ENCODE measurements at regions not wholly inside any gene's neighbourhood (a gene's known extent, or its start where the extent isn't known, plus 50 kb on each side); places are given as distances from the start of the nearest gene placed in this dataset.

DNA sequence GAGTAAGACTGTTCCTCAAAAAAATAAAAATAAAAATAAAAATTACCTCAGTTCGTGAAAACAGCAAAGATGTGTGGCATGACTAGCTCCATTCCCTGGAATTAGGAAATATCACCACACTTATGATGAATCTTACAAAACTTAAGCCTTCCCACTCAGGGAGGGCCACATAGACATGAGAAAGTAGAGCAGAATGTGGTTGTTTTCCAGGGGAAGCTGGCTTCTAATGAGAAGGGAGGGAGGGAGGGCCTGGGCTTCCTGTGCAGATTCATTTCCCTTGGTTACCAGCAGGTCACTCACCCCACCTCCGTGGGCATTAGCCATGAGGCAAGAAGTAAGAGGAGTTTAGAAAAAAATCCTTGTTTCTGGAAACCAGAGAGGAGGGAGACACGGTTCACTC lies 95.9 kb upstream of the RMDN2 start:
- Histone ChIP-seq H3K27me3 (ENCODE audit: control insufficient read depth, insufficient read depth, low read length) (no peaks in the 10 kb centered on the region), H3K27ac (ENCODE audit: low read depth, low read length) (no peak overlapping the region), H3K9me3 (ENCODE audit: control insufficient read depth, insufficient read depth, low read depth, low read length) (no peaks in the 10 kb centered on the region), H3K4me3 (ENCODE audit: low read depth, low read length) (no peak overlapping the region), H3K9ac (ENCODE audit: low read length) (no peak overlapping the region), H3K36me3 (ENCODE audit: control insufficient read depth, insufficient read depth, low read length) (no peaks in the 10 kb centered on the region), H3K4me1 (ENCODE audit: control insufficient read depth, insufficient read depth, low read length) (no peaks in the 10 kb centered on the region; the same call in 1 of the 2 replicates)

DNA sequence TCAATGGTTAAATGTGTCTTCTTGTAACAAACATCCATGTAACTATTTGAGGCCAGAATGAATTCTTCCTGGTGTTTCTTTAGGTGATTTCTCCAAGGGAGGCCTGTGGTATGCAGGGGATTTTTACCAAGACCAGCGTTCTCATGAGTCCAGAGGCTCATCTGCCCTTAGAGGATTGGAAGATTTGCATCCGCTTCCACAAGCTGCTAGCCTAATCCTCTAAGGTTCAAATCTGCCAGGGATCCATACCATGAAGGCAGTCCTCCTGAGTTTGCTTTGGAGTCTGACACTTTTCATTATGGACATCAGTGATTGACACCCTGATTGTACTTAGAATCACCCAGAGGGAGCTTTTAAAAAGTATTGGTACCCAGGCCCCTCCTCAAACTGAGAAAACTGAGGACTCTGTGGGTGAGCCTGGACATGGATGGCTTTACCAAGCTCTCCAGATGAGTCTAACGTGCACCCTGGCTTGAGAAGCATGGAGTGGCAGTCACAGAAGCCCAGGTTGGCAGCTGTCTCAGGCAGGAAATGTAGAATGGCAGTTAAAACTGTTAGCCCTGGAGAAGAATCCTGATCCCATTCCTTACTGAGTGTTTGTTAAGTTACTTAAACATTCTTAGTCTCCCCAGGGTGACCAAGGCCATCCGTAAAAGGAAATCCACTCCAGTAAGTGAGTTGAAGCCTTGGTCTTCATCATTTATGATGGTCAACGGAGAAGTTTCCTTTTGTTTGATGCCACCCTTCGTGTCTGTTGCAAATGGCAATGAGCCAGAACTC lies 95.3 kb upstream of the RMDN2 start:
- Histone ChIP-seq H3K4me3 (ENCODE audit: low read depth, low read length) (no peak overlapping the region), H3K9ac (ENCODE audit: low read length) (no peak overlapping the region), H3K4me1 (ENCODE audit: control insufficient read depth, insufficient read depth, low read length) (no peaks in the 10 kb centered on the region; the same call in 1 of the 2 replicates), H3K9me3 (ENCODE audit: control insufficient read depth, insufficient read depth, low read depth, low read length) (no peaks in the 10 kb centered on the region), H3K36me3 (ENCODE audit: control insufficient read depth, insufficient read depth, low read length) (no peaks in the 10 kb centered on the region), H3K27me3 (ENCODE audit: control insufficient read depth, insufficient read depth, low read length) (no peaks in the 10 kb centered on the region), H3K27ac (ENCODE audit: low read depth, low read length) (no peak overlapping the region)

DNA sequence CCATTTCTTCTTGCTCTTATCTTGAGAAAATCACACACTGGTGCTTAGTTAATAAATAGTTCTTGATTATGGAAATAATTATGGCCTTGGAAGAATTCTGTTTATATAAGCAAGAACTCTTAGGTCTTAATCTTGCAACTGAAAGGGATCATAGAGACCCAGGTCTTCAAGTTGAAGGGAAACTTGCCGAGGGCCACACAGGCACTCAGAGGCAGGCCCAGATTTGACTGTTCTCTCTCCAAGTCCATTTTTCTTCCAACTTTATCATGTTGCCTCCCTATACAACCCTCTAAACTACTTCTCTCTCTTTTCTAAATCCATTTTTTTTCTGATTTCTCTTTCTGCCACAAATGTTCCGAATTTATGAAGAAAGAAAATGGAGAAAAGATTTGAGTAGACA lies 94.5 kb upstream of the RMDN2 start:
- Histone ChIP-seq H3K4me1 (ENCODE audit: control insufficient read depth, insufficient read depth, low read length) (no peaks in the 10 kb centered on the region; the same call in 1 of the 2 replicates), H3K9ac (ENCODE audit: low read length) (no peak overlapping the region), H3K27ac (ENCODE audit: low read depth, low read length) (no peak overlapping the region), H3K36me3 (ENCODE audit: control insufficient read depth, insufficient read depth, low read length) (no peaks in the 10 kb centered on the region), H3K4me3 (ENCODE audit: low read depth, low read length) (no peak overlapping the region), H3K9me3 (ENCODE audit: control insufficient read depth, insufficient read depth, low read depth, low read length) (no peaks in the 10 kb centered on the region), H3K27me3 (ENCODE audit: control insufficient read depth, insufficient read depth, low read length) (no peaks in the 10 kb centered on the region)

DNA sequence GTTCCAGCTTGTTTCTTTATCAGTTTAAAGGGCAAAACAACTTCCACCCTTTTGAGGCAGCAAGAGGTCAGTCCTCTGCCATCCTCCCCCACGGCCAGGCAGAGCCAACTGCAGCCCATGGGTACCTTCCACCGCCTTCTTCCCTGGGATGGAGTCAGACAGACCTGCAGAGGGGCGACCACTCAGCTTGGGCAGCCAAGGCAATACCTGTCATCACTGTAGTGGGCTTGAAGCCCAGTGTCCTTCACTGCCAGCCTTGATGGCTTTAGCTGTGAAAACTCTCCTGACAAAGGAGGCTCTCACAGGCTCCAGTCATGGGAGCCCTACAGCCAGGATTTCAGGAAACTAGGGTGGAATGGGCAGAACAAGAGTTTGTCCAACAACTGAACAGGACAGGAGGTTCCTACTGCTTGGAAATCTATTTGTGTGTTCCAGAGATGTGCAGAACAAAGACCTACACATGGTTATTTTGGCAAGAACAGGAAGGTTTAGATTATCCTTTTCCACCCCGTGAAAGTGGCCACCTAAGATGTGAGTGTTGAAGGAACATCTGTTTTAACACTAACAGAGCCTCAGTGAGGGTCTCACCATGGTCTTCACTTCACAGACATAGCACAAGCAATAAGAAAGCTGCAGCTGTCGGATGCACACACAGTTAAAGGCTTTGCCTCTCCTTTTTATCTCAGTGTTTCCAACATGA lies 93.9 kb upstream of the RMDN2 start:
- H3K4me1 ChIP-seq (ENCODE audit: control insufficient read depth, insufficient read depth, low read length) = no peaks in the 10 kb centered on the region; the same call in 1 of the 2 replicates
- H3K27me3 ChIP-seq (ENCODE audit: control insufficient read depth, insufficient read depth, low read length) = no peaks in the 10 kb centered on the region
- no peaks in the 10 kb centered on the region for H3K36me3 ChIP-seq (ENCODE audit: control insufficient read depth, insufficient read depth, low read length)
- H3K9me3 ChIP-seq (ENCODE audit: control insufficient read depth, insufficient read depth, low read depth, low read length) = no peaks in the 10 kb centered on the region
- H3K27ac ChIP-seq (ENCODE audit: low read depth, low read length) = no peak overlapping the region
- no peak overlapping the region for H3K4me3 ChIP-seq (ENCODE audit: low read depth, low read length)
- H3K9ac ChIP-seq (ENCODE audit: low read length) = no peak overlapping the region

DNA sequence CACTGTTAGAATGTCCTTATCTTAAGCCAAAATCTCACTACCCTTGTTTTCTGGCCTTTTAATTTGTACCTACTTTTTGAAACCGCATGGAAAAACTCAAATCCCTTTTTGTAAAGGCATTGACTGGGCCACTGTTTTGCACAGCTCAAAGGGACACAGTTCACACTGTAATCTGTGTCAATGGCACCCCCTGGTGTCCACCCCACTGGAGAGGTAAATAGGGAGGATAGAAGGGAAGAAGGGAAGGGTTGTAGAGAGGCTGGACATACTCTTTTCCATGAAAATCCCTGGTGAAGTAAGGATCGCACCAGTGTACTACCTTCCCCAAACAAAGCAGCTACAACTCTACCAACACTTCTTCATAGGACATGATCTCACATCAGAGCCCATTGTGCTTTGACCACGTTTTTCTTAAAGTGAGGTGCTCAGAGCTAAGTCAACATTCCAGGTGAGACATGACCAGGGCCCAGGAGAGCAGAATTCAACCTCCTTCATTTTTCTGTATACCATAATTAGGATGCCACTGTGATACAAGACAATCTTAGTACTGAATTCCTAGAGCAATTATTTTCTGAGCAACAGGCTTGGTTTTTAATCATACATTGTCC lies 92.4 kb upstream of the RMDN2 start:
- H3K4me1 ChIP-seq (ENCODE audit: control insufficient read depth, insufficient read depth, low read length) = peaks cover 4% of the 10 kb centered on the region; the same call in 1 of the 2 replicates
- no peaks in the 10 kb centered on the region for H3K36me3 ChIP-seq (ENCODE audit: control insufficient read depth, insufficient read depth, low read length)

DNA sequence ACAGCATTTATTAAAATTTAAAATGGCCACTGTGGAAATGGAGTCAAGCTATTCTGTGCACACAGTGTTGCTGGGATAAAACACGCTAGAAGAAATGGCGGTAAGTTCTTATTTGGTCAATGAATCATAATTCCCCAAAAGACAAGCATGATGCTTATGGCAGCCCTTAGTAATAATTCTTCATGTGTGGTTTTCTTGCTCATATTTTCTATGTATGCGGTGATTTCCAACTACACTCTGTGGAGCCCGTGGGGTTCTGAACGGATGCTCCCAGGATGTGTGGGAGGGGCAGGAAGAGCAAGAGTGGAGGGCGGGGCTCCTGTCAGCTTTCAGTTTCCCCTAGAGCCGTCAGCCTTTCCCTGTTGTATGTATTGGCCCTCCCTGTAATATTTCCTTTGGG lies 91.7 kb upstream of the RMDN2 start:
- Histone ChIP-seq H3K4me3 (ENCODE audit: low read depth, low read length) (no peak overlapping the region), H3K27me3 (ENCODE audit: control insufficient read depth, insufficient read depth, low read length) (no peaks in the 10 kb centered on the region), H3K9ac (ENCODE audit: low read length) (no peak overlapping the region), H3K27ac (ENCODE audit: low read depth, low read length) (no peak overlapping the region), H3K9me3 (ENCODE audit: control insufficient read depth, insufficient read depth, low read depth, low read length) (no peaks in the 10 kb centered on the region), H3K36me3 (ENCODE audit: control insufficient read depth, insufficient read depth, low read length) (no peaks in the 10 kb centered on the region), H3K4me1 (ENCODE audit: control insufficient read depth, insufficient read depth, low read length) (peaks cover 10% of the 10 kb centered on the region; the same call in 1 of the 2 replicates)

More for the DNA sequence above, 92.4 kb upstream of the RMDN2 start:
- no peaks in the 10 kb centered on the region for H3K27me3 ChIP-seq (ENCODE audit: control insufficient read depth, insufficient read depth, low read length)
- no peak overlapping the region for H3K9ac ChIP-seq (ENCODE audit: low read length)
- H3K27ac ChIP-seq (ENCODE audit: low read depth, low read length) = no peak overlapping the region
- no peak overlapping the region for H3K4me3 ChIP-seq (ENCODE audit: low read depth, low read length)
- H3K9me3 ChIP-seq (ENCODE audit: control insufficient read depth, insufficient read depth, low read depth, low read length) = no peaks in the 10 kb centered on the region

DNA sequence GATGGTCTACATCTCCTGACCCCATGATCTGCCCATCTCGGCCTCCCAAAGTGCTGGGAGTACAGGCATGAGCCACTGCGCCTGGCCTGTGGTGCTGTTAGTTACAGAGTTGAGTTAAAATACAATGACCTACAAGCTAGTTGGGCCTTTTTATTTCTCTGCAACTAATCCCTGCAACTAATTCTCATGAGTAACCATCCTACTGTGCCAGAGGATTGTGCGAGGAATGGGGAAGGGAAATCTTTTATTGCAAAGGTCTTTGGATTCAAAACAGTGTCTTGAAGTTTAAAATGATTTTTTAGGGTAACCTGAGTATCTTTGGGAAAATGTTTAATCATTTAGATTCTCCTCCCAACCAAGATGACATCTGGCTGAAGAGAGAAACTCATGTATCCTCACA lies 88.8 kb upstream of the RMDN2 start:
- Histone ChIP-seq H3K9me3 (ENCODE audit: control insufficient read depth, insufficient read depth, low read depth, low read length) (no peaks in the 10 kb centered on the region), H3K27ac (ENCODE audit: low read depth, low read length) (no peak overlapping the region), H3K4me1 (ENCODE audit: control insufficient read depth, insufficient read depth, low read length) (peaks cover 10% of the 10 kb centered on the region; the same call in 1 of the 2 replicates), H3K9ac (ENCODE audit: low read length) (no peak overlapping the region), H3K4me3 (ENCODE audit: low read depth, low read length) (no peak overlapping the region), H3K36me3 (ENCODE audit: control insufficient read depth, insufficient read depth, low read length) (no peaks in the 10 kb centered on the region), H3K27me3 (ENCODE audit: control insufficient read depth, insufficient read depth, low read length) (no peaks in the 10 kb centered on the region; the same call in 1 of the 2 replicates)

DNA sequence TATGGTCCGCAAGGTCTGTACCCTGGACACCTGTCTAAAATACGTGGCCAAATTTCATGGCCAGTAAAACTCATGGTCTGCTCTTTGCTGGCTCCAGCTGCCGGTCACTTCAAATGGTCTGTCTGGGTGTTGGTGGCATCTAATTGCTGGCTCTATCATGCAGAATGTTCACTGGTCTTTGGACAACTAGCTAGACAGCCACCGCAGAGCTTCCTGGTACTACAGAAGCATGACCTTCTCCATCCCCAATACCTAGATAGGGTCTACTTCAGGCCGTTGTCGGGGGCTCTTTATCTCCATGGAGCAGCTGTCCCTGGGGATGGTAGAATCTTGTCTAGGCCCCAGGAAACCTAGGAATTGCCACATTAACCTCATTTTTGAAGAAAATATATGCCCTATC lies 88.4 kb upstream of the RMDN2 start:
- Histone ChIP-seq H3K36me3 (ENCODE audit: control insufficient read depth, insufficient read depth, low read length) (no peaks in the 10 kb centered on the region), H3K27ac (ENCODE audit: low read depth, low read length) (no peak overlapping the region), H3K27me3 (ENCODE audit: control insufficient read depth, insufficient read depth, low read length) (no peaks in the 10 kb centered on the region; the same call in 1 of the 2 replicates), H3K4me1 (ENCODE audit: control insufficient read depth, insufficient read depth, low read length) (peaks cover 10% of the 10 kb centered on the region; the same call in 1 of the 2 replicates), H3K4me3 (ENCODE audit: low read depth, low read length) (no peak overlapping the region), H3K9me3 (ENCODE audit: control insufficient read depth, insufficient read depth, low read depth, low read length) (no peaks in the 10 kb centered on the region), H3K9ac (ENCODE audit: low read length) (no peak overlapping the region)

DNA sequence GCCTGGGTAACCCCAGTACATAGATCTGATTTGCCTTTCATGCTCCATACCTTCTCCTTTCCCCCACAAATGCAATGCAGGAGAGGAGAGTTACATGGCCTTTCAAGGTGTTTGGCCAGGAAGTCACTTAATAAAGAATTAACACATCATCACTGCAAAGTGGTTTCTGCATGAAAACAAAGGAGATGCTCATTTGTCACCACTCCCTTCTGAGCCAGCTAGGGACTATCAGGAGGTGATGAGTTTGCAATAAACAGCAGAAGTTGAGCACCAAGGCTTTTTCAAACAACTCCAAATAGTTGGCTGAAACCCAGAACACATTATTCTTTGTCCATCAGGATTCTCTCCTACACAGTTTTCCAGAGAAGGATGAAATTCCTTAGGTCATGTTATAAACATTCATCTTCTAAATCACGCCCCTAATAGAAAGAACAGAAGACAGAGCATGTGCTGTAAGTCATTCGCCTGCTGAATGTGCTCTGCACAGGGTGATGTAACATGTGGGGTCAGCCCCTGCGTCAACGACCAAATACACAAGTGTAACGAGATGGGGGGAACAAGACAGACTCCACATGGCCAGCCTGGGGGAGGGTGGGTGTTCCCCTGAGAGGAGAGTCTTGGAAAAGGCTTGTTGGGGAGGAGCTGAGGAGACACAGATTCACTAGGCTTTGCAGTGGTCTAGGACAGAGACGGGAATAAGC lies 87.3 kb upstream of the RMDN2 start:
- H3K27me3 ChIP-seq (ENCODE audit: control insufficient read depth, insufficient read depth, low read length) = no peaks in the 10 kb centered on the region; the same call in 1 of the 2 replicates
- H3K9ac ChIP-seq (ENCODE audit: low read length) = no peak overlapping the region
- no peak overlapping the region for H3K4me3 ChIP-seq (ENCODE audit: low read depth, low read length)
- H3K4me1 ChIP-seq (ENCODE audit: control insufficient read depth, insufficient read depth, low read length) = peaks cover 10% of the 10 kb centered on the region; the same call in 1 of the 2 replicates
- H3K27ac ChIP-seq (ENCODE audit: low read depth, low read length) = no peak overlapping the region
- H3K36me3 ChIP-seq (ENCODE audit: control insufficient read depth, insufficient read depth, low read length) = no peaks in the 10 kb centered on the region
- H3K9me3 ChIP-seq (ENCODE audit: control insufficient read depth, insufficient read depth, low read depth, low read length) = no peaks in the 10 kb centered on the region

DNA sequence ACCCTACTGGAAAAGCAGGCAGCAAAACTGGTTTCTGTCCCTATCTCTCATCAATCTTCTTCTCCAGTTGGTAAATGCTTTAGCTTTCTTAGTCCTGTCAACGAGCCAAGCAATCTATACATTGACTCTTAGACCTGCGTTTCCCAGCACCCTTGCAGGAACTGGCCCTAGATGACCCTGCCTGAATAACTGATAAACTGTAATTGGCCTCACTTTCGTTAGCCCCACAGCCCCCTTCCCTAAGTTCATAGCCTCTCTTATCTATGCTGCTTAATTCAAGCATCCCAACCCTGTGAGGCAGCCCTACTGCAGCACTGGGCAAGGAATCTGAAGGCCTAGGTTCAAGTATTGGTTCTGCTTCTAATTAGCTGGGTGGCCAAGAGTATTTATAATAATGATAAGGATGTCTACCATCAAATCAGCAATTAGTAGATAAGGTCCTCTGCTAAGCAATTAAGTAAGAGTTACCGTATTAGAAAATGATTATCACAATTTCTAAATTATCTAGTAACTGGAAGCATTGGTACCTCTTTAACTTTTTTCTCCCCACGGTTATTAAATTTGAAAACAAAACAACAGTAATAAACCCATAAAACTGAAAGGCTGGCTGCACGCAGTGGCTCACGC lies 86.4 kb upstream of the RMDN2 start:
- H3K27me3 ChIP-seq (ENCODE audit: control insufficient read depth, insufficient read depth, low read length) = no peaks in the 10 kb centered on the region; the same call in 1 of the 2 replicates
- H3K4me1 ChIP-seq (ENCODE audit: control insufficient read depth, insufficient read depth, low read length) = peaks cover 16% of the 10 kb centered on the region
- no peak overlapping the region for H3K27ac ChIP-seq (ENCODE audit: low read depth, low read length)
- no peaks in the 10 kb centered on the region for H3K9me3 ChIP-seq (ENCODE audit: control insufficient read depth, insufficient read depth, low read depth, low read length)
- no peak overlapping the region for H3K9ac ChIP-seq (ENCODE audit: low read length)
- no peaks in the 10 kb centered on the region for H3K36me3 ChIP-seq (ENCODE audit: control insufficient read depth, insufficient read depth, low read length)
- no peak overlapping the region for H3K4me3 ChIP-seq (ENCODE audit: low read depth, low read length)
